ENCODE measurements at regions not wholly inside any gene's neighbourhood (a gene's known extent, or its start where the extent isn't known, plus 50 kb on each side); places are given as distances from the start of the nearest gene placed in this dataset.
"Not testable (repeated sequence)": the region's sequence is repeated elsewhere in the genome, so short reads cannot be mapped to it uniquely, and the experiment has no call there.

GRCh38 chr1:221039616-221040015 lies 160.4 kb downstream of the HLX start:
- H3K4me3 ChIP-seq (ENCODE audit: low read depth, low read length), result no peak overlapping the region
- no peak for TF ChIP-seq CTCF (IDR thresholded peaks at IDR 0.05; ENCODE audit: low read depth, low read length)

GRCh38 chr1:221040101-221040500 lies 160.9 kb downstream of the HLX start:
- no peak overlapping the region for H3K4me3 ChIP-seq (ENCODE audit: low read depth, low read length)
- no peak for TF ChIP-seq CTCF (IDR thresholded peaks at IDR 0.05; ENCODE audit: low read depth, low read length)

GRCh38 chr1:221040691-221041285 lies 161.5 kb downstream of the HLX start:
- no peak overlapping the region for H3K4me3 ChIP-seq (ENCODE audit: low read depth, low read length)
- TF ChIP-seq CTCF (IDR thresholded peaks at IDR 0.05; ENCODE audit: low read depth, low read length), result no peak

- no peak overlapping the region for H3K4me3 ChIP-seq (ENCODE audit: low read depth, low read length)
These were observed 165.3 kb downstream of the HLX start for GRCh38 chr1:221044538-221044937.

GRCh38 chr1:221045151-221045550 lies 165.9 kb downstream of the HLX start:
- TF ChIP-seq CTCF (IDR thresholded peaks at IDR 0.05; ENCODE audit: low read depth, low read length), result no peak
- H3K4me3 ChIP-seq (ENCODE audit: low read depth, low read length), result no peak overlapping the region

More at GRCh38 chr1:221044538-221044937, 165.3 kb downstream of the HLX start:
- TF ChIP-seq CTCF (IDR thresholded peaks at IDR 0.05; ENCODE audit: low read depth, low read length), result no peak

GRCh38 chr1:221045842-221046831 lies 166.9 kb downstream of the HLX start:
- no peak for TF ChIP-seq CTCF (IDR thresholded peaks at IDR 0.05; ENCODE audit: low read depth, low read length)
- no peak overlapping the region for H3K4me3 ChIP-seq (ENCODE audit: low read depth, low read length)

GRCh38 chr1:221051391-221051790 lies 172.1 kb downstream of the HLX start:
- not testable (repeated sequence) for H3K4me3 ChIP-seq (ENCODE audit: low read depth, low read length)
